T-helper 1 cell (primary cell): ENCODE measurements at regions not wholly inside any gene's neighbourhood (a gene's known extent, or its start where the extent isn't known, plus 50 kb on each side); places are given as distances from the start of the nearest gene placed in this dataset.

Source experiments
- DNase-seq, 5 donors: peaks; one replicate each; pipeline ENCODE4 v3.0.0-alpha.2; 2012 to 2020

DNA sequence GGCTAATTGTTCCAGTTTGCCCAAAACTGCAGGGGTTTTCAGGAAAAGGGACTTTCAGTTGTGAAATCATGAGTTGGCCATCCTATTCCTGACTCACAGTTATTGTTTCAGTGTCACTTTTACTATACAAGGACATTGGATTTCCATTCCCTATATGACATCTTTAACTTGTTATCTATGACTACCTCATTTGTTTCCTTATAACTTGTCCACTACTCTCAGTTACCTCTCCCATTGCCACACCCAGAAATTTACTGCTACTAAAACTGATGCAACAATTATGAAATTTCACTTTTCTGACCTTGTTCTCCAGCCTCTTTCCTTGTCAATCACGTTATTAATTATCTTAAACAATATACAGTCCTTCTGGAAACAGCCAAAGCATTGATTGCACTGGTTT lies 116.5 kb upstream of the ZNF804A start:
- no peak for DNase-seq

DNA sequence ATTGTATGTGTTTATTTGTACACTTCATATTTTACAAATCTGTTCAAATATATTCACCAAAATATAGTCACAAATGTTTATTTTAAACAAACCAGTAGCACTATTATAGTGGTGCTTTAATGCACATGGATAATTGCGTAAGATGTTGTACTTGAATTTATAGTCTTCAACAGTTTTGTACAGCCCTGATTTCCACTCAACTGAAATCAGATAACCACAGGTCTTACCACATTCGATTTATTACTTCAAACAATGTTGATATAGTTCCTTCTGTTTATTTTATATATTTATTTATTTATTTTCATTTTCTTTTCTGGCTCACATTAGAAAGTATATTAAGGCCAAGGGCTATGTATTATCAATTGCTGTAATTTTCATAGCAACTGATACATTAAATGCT lies 99.4 kb upstream of the ZNF804A start:
- no peak for DNase-seq

DNA sequence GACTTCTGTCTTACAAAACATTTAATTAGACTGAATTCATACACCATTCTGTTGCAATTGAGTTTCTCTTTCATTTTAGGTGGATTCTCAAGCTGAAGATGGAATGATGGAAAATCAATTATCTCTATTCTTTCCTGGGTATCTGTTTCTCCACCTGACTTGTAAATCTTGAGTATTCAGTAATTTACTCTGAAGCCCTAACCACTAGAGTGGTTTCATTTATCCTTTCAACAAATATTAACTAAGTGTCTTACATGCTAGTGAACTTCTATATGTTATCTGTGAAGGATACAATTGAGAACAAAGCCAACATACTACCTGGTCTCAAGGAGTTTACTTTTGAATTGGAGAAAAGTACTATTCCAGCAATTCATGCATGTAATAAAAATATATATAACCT lies 94.1 kb upstream of the ZNF804A start:
- DNase-seq: no peak

- no peak for DNase-seq
Measured at GRCh38 chr2:184507254-184507653, 91.1 kb upstream of the ZNF804A start.

DNA sequence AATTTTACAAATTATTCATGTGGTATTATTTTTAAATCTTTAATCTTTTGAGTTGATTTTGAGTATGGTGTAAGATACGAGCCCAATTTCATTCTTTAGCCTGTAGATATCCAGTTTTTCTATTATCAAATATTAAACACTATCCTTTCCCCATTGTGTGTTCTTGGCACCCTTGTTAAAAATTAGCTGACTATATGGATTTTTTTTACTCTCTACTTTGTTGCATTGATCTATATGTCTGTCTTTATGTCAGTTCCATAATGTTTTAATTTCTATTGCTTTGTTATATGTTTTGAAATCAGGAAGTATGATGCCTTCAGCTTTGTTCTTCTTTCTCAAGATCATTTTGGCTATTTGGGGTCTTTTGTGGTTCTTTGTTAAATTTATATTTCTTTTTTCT lies 80.9 kb upstream of the ZNF804A start:
- DNase-seq: no peak

DNA sequence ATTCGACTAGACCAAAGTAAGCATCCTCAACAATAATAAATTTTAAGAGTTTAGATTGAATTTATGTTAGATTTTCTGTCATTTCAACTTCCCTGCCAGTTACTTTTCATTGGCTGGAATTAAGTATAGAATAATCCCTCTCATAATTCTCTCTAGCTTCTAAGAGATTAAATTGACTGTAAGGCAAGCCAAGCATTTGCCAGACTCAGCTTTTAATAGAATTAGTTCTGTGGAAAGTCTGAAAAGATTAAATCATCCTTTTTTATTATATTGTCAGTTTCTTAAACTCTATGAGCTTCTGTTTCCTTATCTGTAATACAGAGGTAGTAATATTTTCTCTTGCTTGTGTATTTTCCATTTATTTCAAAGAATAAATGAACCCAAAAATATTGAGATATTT lies 77.9 kb upstream of the ZNF804A start:
- DNase-seq: no peak

GRCh38 chr2:184523732-184524131 lies 74.6 kb upstream of the ZNF804A start:
- DNase-seq: no peak

GRCh38 chr2:184524551-184525382 lies 73.6 kb upstream of the ZNF804A start:
- no peak for DNase-seq

- no peak for DNase-seq
Measured at GRCh38 chr2:184527058-184527457, 71.3 kb upstream of the ZNF804A start.

DNA sequence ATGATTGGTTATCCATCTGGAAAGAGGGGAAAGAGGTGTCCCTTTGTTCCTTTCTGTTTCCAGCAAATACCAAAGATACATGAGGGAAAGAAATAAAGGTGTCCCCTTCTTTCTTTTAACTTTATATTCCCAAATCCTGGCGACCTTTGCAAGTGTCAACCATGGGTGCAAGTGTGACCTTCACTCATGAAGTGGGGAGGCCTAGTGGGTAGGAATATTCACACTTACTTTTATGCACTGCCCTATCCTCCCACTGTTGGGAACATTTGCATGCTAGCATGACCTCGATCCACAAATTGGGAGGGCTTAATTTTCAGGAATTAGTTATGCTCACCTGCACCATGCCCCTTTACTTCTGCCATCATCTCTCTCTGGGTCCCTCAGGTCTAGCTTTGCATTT lies 70.2 kb upstream of the ZNF804A start:
- DNase-seq: no peak

- no peak for DNase-seq
Measured at GRCh38 chr2:184530239-184530638, 68.1 kb upstream of the ZNF804A start.

DNA sequence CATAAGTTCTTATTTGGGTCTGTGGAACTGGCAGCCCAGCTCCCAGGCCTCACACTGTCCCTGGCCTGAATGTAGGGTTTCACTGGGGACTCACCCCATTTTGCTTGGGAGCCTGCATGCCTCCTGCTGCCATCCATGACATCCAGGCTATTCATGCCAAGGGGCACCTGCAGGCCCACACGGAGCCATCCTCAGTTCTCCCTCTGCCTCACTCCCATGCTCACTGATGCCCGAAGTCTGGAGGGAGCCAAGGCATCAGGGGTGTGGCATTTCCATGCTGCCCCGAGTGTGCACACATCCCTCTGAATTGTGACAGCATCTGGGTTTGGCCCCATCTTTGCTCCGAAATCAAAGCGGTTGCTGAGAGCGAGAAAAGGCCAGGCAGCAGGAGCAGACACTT lies 67.4 kb upstream of the ZNF804A start:
- no peak for DNase-seq

- no peak for DNase-seq
Measured at GRCh38 chr2:184532551-184532950, 65.8 kb upstream of the ZNF804A start.

- DNase-seq: no peak
Measured at GRCh38 chr2:184534986-184535385, 63.3 kb upstream of the ZNF804A start.

DNA sequence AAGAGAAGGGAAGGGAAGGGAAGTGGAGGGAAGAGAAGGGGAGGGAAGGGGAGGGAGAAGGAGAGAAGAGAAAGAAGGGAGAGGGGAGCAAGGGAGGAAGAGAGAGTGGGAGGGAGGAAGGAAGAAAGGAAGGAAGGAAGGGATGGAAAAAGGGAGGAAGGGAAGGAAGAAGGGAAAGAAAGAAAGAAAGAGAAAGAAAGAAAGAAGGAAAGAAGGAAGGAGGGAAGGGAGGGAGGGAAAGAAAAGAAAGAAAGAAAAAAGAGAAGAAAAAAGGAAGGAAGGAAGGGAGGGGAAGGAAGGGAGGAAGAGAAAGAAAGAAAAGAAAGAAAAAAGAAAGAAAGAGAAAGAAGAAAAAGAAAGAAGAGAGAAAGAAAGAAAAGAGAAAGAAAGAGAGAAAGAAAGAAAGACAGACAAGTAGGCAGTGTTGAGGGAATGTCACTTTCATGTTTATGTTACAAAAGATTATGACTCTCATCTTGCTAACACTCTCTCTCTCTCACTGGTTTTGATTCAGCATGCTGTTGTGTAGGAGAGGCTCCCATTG lies 58.0 kb upstream of the ZNF804A start:
- DNase-seq: no peak

DNA sequence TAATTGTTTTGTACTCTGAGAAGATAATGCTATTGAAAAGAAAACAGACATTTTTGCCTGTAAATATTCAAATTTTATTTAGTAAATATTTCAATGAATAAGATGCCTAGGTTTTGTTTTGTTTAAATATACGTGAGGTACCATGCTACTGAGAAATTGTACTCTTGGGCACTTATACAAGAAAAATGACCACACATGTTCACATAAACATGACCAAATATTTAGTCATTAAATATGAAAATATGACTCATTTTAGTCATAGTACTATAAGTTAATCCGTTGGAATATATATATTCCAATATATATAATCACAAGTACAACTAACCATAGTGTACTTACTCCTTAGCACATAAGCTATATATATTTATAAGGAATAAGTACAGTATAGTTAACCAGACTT lies 56.7 kb upstream of the ZNF804A start:
- no peak for DNase-seq

DNA sequence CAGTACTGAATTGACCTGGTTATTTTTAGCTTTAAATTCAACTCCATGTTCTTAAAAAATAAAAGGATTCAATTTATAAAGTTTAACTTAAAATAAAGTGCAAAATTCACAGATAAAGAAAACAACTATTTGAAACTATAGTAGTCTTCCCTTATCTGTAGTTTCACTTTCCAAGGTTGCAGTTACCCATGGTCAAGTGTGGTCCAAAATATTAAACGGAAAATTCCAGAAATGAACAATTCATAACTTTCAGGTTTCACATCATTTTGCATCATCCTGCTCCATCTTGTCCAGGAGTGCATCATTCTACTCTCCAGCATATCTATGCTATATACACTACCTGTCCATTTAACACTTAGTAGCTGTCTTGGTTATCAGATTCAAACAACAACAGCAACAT lies 54.5 kb upstream of the ZNF804A start:
- DNase-seq: no peak
